Neural cell (in vitro differentiated cells): ENCODE measurements at regions not wholly inside any gene's neighbourhood (a gene's known extent, or its start where the extent isn't known, plus 50 kb on each side); places are given as distances from the start of the nearest gene placed in this dataset.

Source experiments
- H2AFZ ChIP-seq: fragments of 200-600, 300-800 bp; sonication (generic), shearing (Covaris generic); 2 replicates; pipeline ENCODE4 v1.6.0; 2014; ENCODE audit warnings: low read depth, mild to moderate bottlenecking, antibody characterized with exemption, low read length, moderate library complexity
- H3F3A ChIP-seq: fragments of 200-600 bp; shearing (Covaris generic); 2 replicates; pipeline ENCODE4 v1.6.1; 2016; ENCODE audit warnings: mild to moderate bottlenecking, moderate library complexity, mixed read lengths, antibody characterized with exemption, low read length; ENCODE audit not compliant: insufficient read depth, poor library complexity, severe bottlenecking
- H3K27ac ChIP-seq: fragments of 200-600, 300-800 bp; sonication (generic), shearing (Covaris generic); 2 replicates; pipeline ENCODE4 v1.5.1; 2014; ENCODE audit warnings: mild to moderate bottlenecking, low read length, moderate library complexity
- H3K27me3 ChIP-seq: fragments of 300-800, 200-600 bp; sonication (generic), shearing (Covaris generic); 2 replicates; pipeline ENCODE4 v1.6.0; 2014; ENCODE audit warnings: mild to moderate bottlenecking, low read depth, low read length, moderate library complexity; ENCODE audit not compliant: insufficient read depth
- H3K36me3 ChIP-seq: fragments of 300-800, 200-600 bp; sonication (generic), shearing (Covaris generic); 2 replicates; pipeline ENCODE4 v1.5.1; 2014; ENCODE audit warnings: mild to moderate bottlenecking, antibody characterized with exemption, low read length, moderate library complexity; ENCODE audit not compliant: insufficient read depth
- H3K4me2 ChIP-seq: fragments of 300-800, 200-600 bp; sonication (generic), shearing (Covaris generic); 2 replicates; pipeline ENCODE4 v1.6.0; 2014; ENCODE audit warnings: mild to moderate bottlenecking, low read length
- H3K4me3 ChIP-seq: fragments of 300-800, 200-600 bp; sonication (generic), shearing (Covaris generic); 2 replicates; pipeline ENCODE4 v1.5.1; 2014; ENCODE audit warnings: mild to moderate bottlenecking, low read length, moderate library complexity
- H3K79me2 ChIP-seq: fragments of 200-600 bp; shearing (Covaris generic); replicated peaks from 2 replicates; pipeline ENCODE4 v1.6.0; 2014; ENCODE audit warnings: mild to moderate bottlenecking, low read length, moderate library complexity; ENCODE audit not compliant: insufficient read depth
- H3K9ac ChIP-seq: fragments of 300-800, 200-600 bp; sonication (generic), shearing (Covaris generic); 2 replicates; pipeline ENCODE4 v1.6.1; 2016; ENCODE audit warnings: mild to moderate bottlenecking, low read length, mixed read lengths
- H3K9me2 ChIP-seq: fragments of 200-600 bp; shearing (Covaris generic); 2 replicates; pipeline ENCODE4 v1.6.1; 2016; ENCODE audit warnings: mild to moderate bottlenecking, low read length, mixed read lengths; ENCODE audit not compliant: insufficient read depth
- H3K9me3 ChIP-seq: fragments of 200-600, 300-800 bp; sonication (generic), shearing (Covaris generic); 2 replicates; pipeline ENCODE4 v1.6.1; 2016; ENCODE audit warnings: mild to moderate bottlenecking, mixed run types, low read length, moderate library complexity, mixed read lengths
- H4K20me1 ChIP-seq: fragments of 200-600 bp; shearing (Covaris generic); 2 replicates; pipeline ENCODE4 v1.6.1; 2016; ENCODE audit warnings: mild to moderate bottlenecking, mixed run types; ENCODE audit not compliant: insufficient read depth
- CTCF ChIP-seq: fragments of 450-650 bp; IDR thresholded peaks from 2 replicates; pipeline ENCODE4 v1.5.1; 2014; ENCODE audit warnings: antibody characterized with exemption, mild to moderate bottlenecking, moderate library complexity; ENCODE audit not compliant: poor library complexity, severe bottlenecking
- EP300 ChIP-seq: fragments of 450-650 bp; conservative IDR thresholded peaks from 2 replicates; pipeline ENCODE4 v1.6.1; 2014; ENCODE audit warnings: antibody characterized with exemption, mild to moderate bottlenecking, moderate library complexity; ENCODE audit not compliant: poor library complexity, severe bottlenecking
- EZH2 ChIP-seq: fragments of 200-600, 300-800 bp; shearing (Covaris generic), sonication (generic); IDR thresholded peaks from 2 replicates; pipeline ENCODE4 v1.6.1; 2014; ENCODE audit warnings: antibody characterized with exemption, low read length, borderline replicate concordance, mild to moderate bottlenecking; ENCODE audit not compliant: insufficient read depth, poor library complexity, severe bottlenecking
- MXI1 ChIP-seq: fragments of 450-650 bp; conservative IDR thresholded peaks from 2 replicates; pipeline ENCODE4 v1.6.1; 2014; ENCODE audit warnings: antibody characterized with exemption, mild to moderate bottlenecking; ENCODE audit not compliant: poor library complexity, severe bottlenecking
- POLR2AphosphoS5 ChIP-seq: IDR thresholded peaks from 2 replicates; pipeline ENCODE4 v1.6.1; 2012
- RAD21 ChIP-seq: fragments of 450-650 bp; conservative IDR thresholded peaks from 2 replicates; pipeline ENCODE4 v1.6.1; 2014; ENCODE audit warnings: antibody characterized with exemption, mild to moderate bottlenecking, moderate library complexity
- REST ChIP-seq: IDR thresholded peaks from 2 replicates; pipeline ENCODE4 v1.6.1; 2012; ENCODE audit warnings: borderline replicate concordance
- SMC3 ChIP-seq: fragments of 450-650 bp; conservative IDR thresholded peaks from 2 replicates; pipeline ENCODE4 v1.6.1; 2014; ENCODE audit warnings: antibody characterized with exemption, mild to moderate bottlenecking, moderate library complexity; ENCODE audit not compliant: poor library complexity
- TAF1 ChIP-seq: IDR thresholded peaks from 2 replicates; pipeline ENCODE4 v1.6.1; 2012; ENCODE audit warnings: low read depth

- no peaks in the 10 kb centered on the region for H3K36me3 ChIP-seq
- H3K9ac ChIP-seq = no peak overlapping the region
- no peaks in the 10 kb centered on the region for H3K9me2 ChIP-seq
- no peaks in the 10 kb centered on the region for H4K20me1 ChIP-seq
- H3K4me2 ChIP-seq = no peak overlapping the region
- H3K27me3 ChIP-seq = no peaks in the 10 kb centered on the region
- no peaks in the 10 kb centered on the region for H3K9me3 ChIP-seq
- H3F3A ChIP-seq = no peaks in the 10 kb centered on the region
- H2AFZ ChIP-seq = no peak overlapping the region
- H3K4me3 ChIP-seq = no peak overlapping the region
- TF ChIP-seq MXI1 (no peak), TAF1 (no peak), POLR2AphosphoS5 (no peak), SMC3 (no peak), RAD21 (no peak), REST (no peak), CTCF (no peak), EP300 (no peak)
- no peaks in the 10 kb centered on the region for H3K79me2 ChIP-seq
- no peak overlapping the region for H3K27ac ChIP-seq
These were observed 1013.3 kb upstream of the SEMA6D start for GRCh38 chr15:46703871-46704637.

GRCh38 chr15:46707452-46707851 is 1009.9 kb upstream of the SEMA6D start:
- no peaks in the 10 kb centered on the region for H3K9me2 ChIP-seq
- no peaks in the 10 kb centered on the region for H3K9me3 ChIP-seq
- TF ChIP-seq EZH2 (no peak), MXI1 (no peak), TAF1 (no peak), SMC3 (no peak), POLR2AphosphoS5 (no peak), RAD21 (no peak), REST (no peak), CTCF (no peak), EP300 (no peak)
- no peaks in the 10 kb centered on the region for H3F3A ChIP-seq
- no peak overlapping the region for H3K4me2 ChIP-seq
- no peak overlapping the region for H2AFZ ChIP-seq
- no peaks in the 10 kb centered on the region for H3K27me3 ChIP-seq
- H3K36me3 ChIP-seq = no peaks in the 10 kb centered on the region
- H3K4me3 ChIP-seq = no peak overlapping the region
- H4K20me1 ChIP-seq = no peaks in the 10 kb centered on the region
- no peak overlapping the region for H3K9ac ChIP-seq
- H3K27ac ChIP-seq = no peak overlapping the region
- H3K79me2 ChIP-seq = no peaks in the 10 kb centered on the region
